Nephron progenitor cell (in vitro differentiated cells): ENCODE measurements at regions not wholly inside any gene's neighbourhood (a gene's known extent, or its start where the extent isn't known, plus 50 kb on each side); places are given as distances from the start of the nearest gene placed in this dataset.

ENCODE experiments used
- DNase-seq: peaks from one replicate; pipeline ENCODE4 v3.0.0; 2021
- H3K27ac Mint-ChIP-seq: 2 replicates; pipeline ENCODE4 v1.8.0; 2021; ENCODE audit warnings: mild to moderate bottlenecking, moderate library complexity, mixed read lengths
- H3K27me3 Mint-ChIP-seq: 2 replicates; pipeline ENCODE4 v1.8.0; 2021; ENCODE audit warnings: mild to moderate bottlenecking, low read depth, mixed read lengths; ENCODE audit not compliant: poor library complexity
- H3K36me3 Mint-ChIP-seq: 2 replicates; pipeline ENCODE4 v1.8.0; 2021; ENCODE audit warnings: low read depth, mixed read lengths
- H3K4me1 Mint-ChIP-seq: 2 replicates; pipeline ENCODE4 v1.8.0; 2021; ENCODE audit warnings: mixed read lengths
- H3K4me3 Mint-ChIP-seq: 2 replicates; pipeline ENCODE4 v1.8.0; 2021; ENCODE audit warnings: mild to moderate bottlenecking, moderate library complexity, mixed read lengths
- H3K9me3 Mint-ChIP-seq: 2 replicates; pipeline ENCODE4 v1.8.0; 2021; ENCODE audit warnings: mild to moderate bottlenecking, moderate library complexity, mixed read lengths
- TF ChIP-seq, protein P1 (sequence below): fragments of 200-600 bp; sonication (generic); IDR thresholded peaks from 2 replicates; pipeline ENCODE4 v1.5.0; 2021; ENCODE audit warnings: antibody characterized with exemption

DNA sequence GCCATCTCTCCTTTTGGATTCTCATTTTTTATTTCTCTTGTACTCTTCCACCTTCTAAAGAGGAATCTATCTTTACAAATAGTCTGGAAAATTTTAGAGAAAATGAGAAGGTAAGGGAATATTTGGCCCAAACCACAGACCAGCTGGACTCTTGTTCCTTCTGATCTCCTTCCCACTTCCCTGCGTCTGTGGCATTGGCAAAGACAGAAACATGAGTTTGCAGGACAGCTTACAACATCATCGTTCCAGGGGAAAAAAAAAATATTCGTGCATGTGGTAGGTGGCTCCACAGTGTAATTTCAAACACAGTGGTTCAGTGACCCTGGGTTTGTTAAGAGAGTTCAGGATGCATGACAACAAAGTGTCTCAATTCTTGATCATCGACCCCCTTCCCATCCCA is 755.0 kb downstream of the DNAH5 start:
- Mint-ChIP-seq H3K27ac (no peak overlapping the region), H3K36me3 (no peaks in the 10 kb centered on the region), H3K4me3 (no peak overlapping the region), H3K4me1 (no peaks in the 10 kb centered on the region), H3K27me3 (no peaks in the 10 kb centered on the region), H3K9me3 (no peaks in the 10 kb centered on the region)
- TF ChIP-seq, protein P1, sequence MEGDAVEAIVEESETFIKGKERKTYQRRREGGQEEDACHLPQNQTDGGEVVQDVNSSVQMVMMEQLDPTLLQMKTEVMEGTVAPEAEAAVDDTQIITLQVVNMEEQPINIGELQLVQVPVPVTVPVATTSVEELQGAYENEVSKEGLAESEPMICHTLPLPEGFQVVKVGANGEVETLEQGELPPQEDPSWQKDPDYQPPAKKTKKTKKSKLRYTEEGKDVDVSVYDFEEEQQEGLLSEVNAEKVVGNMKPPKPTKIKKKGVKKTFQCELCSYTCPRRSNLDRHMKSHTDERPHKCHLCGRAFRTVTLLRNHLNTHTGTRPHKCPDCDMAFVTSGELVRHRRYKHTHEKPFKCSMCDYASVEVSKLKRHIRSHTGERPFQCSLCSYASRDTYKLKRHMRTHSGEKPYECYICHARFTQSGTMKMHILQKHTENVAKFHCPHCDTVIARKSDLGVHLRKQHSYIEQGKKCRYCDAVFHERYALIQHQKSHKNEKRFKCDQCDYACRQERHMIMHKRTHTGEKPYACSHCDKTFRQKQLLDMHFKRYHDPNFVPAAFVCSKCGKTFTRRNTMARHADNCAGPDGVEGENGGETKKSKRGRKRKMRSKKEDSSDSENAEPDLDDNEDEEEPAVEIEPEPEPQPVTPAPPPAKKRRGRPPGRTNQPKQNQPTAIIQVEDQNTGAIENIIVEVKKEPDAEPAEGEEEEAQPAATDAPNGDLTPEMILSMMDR, result no peak
- DNase-seq, result no peak

DNA sequence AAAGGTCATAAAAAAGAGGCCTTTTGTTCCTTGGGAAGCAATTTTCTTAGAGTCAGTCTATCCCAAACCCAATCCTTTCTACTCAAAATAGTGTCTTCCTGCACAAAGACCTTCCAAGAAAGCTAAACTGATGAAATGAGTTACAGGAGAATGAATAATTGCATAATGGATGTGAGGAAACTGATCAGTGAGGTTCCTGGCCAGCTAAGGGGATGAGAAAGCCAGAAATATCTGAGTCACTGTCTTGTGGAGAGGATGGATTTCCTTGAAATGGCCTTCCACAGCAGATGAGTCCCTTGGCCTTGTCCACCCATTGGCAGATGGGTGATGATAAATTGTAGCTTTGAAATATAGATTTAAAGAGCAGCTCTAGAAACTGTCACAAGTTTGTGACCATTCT is 756.1 kb downstream of the DNAH5 start:
- Mint-ChIP-seq H3K9me3 (no peaks in the 10 kb centered on the region), H3K27me3 (no peaks in the 10 kb centered on the region), H3K4me3 (no peak overlapping the region), H3K36me3 (no peaks in the 10 kb centered on the region), H3K4me1 (no peaks in the 10 kb centered on the region), H3K27ac (no peak overlapping the region)
- TF ChIP-seq, protein P1, result no peak
- no peak for DNase-seq

DNA sequence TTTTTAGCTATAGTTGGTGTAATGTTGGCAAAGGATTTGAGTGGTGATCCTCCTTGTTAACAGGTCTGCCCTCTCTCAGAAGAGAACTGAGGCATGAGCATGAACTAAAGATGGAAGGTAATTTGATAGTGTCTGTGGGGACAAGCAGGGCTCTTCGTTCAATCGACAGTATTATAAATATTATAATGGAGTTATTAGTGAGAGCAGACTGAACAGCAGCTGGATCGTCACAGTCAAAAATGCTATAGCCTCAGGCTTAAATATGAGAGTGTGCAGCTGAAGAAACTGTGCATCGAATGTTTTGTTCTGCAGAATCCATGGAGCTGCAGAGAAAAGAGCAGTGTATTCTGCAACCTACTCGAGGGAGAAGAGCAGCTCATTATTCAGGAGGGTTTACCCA is 757.3 kb downstream of the DNAH5 start:
- DNase-seq, result no peak
- Mint-ChIP-seq H3K4me3 (no peak overlapping the region), H3K36me3 (no peaks in the 10 kb centered on the region), H3K4me1 (no peaks in the 10 kb centered on the region), H3K27ac (no peak overlapping the region), H3K9me3 (no peaks in the 10 kb centered on the region), H3K27me3 (no peaks in the 10 kb centered on the region)
- TF ChIP-seq, protein P1, result no peak

DNA sequence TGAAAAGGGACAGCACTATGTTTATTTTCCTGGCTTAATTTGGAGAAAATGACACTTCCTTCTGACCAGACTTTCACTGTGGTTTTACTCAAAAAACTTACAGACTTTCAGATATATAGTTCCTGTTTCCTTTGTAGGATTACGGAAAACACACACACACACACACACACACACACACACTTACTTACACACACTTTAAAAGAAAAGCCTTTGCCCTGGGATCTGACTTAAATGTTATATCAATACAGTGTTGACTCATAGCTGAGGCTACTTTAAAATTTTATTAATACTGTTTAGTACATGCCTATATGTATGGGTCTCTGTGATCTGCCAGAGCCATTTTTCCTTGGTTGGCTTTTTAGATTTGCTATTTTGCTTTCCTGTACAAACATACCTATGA is 758.3 kb downstream of the DNAH5 start:
- TF ChIP-seq, protein P1, result no peak
- no peak for DNase-seq
- H3K4me3 Mint-ChIP-seq, result no peak overlapping the region
- no peak overlapping the region for H3K27ac Mint-ChIP-seq
- H3K9me3 Mint-ChIP-seq, result no peaks in the 10 kb centered on the region
- no peaks in the 10 kb centered on the region for H3K4me1 Mint-ChIP-seq
- H3K36me3 Mint-ChIP-seq, result no peaks in the 10 kb centered on the region
- H3K27me3 Mint-ChIP-seq, result no peaks in the 10 kb centered on the region

DNA sequence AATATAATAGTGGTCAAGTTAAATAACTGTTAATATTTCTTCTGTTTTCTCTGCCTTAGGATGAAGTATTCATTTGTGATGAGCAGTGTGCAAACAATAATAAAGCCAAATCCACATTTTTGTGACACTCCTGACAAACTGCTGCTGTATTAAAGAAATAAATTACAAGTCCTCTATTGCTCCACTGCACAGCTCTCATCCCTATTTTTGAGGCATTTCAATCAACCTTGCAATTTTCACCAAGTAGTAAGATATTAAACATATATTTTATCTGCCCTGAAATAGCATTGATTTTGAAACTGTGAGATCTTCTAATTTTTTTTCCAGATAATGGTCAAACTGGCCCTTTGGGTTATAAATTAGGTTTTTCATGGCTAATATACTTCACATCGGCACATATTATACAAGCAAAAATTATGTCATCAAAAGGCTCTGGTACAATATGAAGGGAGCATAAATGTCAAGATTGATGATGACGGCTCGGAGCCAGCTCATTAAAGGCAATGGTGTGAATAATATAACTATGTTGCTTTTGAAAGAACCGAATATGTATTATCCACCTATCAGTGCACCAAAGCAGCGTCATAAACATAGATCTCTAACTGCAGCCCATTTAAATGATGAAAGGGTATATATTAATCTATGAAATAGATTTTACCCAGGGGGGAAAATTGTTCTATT is 764.9 kb downstream of the DNAH5 start:
- Mint-ChIP-seq H3K27ac (no peak overlapping the region), H3K36me3 (no peaks in the 10 kb centered on the region), H3K27me3 (no peaks in the 10 kb centered on the region), H3K4me3 (no peak overlapping the region), H3K4me1 (no peaks in the 10 kb centered on the region), H3K9me3 (no peaks in the 10 kb centered on the region)
- DNase-seq, result no peak
- TF ChIP-seq, protein P1, result no peak

DNA sequence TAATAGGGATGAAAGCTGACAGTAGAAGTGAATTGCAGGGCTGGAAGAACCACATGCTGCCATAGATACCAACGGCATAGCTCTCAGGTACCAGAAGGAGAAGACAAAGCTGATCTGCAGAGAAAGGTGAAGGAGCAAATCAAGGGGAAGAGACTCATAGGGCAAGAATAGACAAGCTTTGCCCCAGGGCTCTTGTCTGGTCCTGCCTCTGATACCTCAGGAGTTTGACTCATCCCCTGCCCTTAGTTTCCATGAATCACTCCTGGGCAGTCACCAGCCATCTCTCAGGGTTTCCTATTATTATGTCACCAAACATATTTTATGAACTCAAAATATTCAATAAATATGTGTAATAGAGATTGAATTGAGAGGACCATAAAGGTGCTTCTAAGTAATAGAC is 800.9 kb downstream of the DNAH5 start:
- Mint-ChIP-seq H3K27ac (no peak overlapping the region), H3K27me3 (peaks cover 14% of the 10 kb centered on the region), H3K4me3 (no peak overlapping the region), H3K36me3 (no peaks in the 10 kb centered on the region), H3K9me3 (no peaks in the 10 kb centered on the region), H3K4me1 (no peaks in the 10 kb centered on the region)
- TF ChIP-seq, protein P1, result no peak
- DNase-seq, result no peak
